NCI-H128 (cell line): ENCODE measurements at regions not wholly inside any gene's neighbourhood (a gene's known extent, or its start where the extent isn't known, plus 50 kb on each side); places are given as distances from the start of the nearest gene placed in this dataset.
"Not testable (repeated sequence)": the region's sequence is repeated elsewhere in the genome, so short reads cannot be mapped to it uniquely, and the experiment has no call there.

ENCODE experiments used
- DNase-seq: peaks from one replicate; lab custom pipeline; 2025; ENCODE audit not compliant: unreplicated experiment; lab: John Stamatoyannopoulos, UW

- no peak for DNase-seq
Observed at GRCh38 chr5:107011605-107012004, 659.1 kb downstream of the EFNA5 start.

DNA sequence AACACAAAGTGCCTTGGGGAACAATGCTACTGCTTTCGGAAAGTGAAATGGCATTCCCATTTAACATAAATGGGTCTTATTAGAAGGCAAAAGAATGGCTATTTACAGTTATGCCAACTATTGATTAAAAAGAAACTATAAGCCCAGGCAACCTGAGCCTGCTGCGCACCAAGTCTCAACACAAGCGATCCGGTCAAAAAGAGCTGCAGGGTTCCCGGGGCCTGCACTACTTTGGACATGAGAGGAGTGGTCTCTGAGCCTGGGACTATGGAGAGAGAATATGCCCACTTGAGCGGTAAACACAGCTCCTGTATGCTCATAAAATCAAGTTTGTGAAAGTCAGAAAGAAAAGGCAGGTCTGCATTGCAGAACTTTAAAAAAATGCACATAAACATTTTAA lies 660.7 kb downstream of the EFNA5 start:
- no peak for DNase-seq

GRCh38 chr5:107005653-107006052 lies 665.1 kb downstream of the EFNA5 start:
- DNase-seq: no peak

- no peak for DNase-seq
Observed at GRCh38 chr5:107005161-107005560, 665.6 kb downstream of the EFNA5 start.

DNA sequence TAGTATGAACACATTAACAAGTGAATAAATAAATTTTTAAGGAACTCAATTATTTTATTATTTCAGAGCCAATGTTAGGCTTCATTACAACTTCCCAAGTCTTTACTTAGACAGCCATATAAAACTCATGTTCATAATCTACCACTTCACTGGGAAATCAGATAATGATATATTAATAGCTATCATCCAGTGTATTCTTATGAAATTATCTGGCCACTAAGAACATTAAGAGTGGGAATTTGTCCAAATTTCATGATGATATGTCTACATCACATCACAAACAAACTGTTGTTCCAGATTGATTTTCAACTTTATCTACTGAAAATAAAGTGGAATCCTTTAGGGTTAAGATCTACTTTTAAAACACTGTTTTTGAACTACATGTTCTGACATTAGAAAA lies 668.6 kb downstream of the EFNA5 start:
- DNase-seq: no peak

GRCh38 chr5:106999506-106999905 lies 671.2 kb downstream of the EFNA5 start:
- not testable (repeated sequence) for DNase-seq

- DNase-seq: no peak
Observed at GRCh38 chr5:106986006-106986405, 684.7 kb downstream of the EFNA5 start.

- no peak for DNase-seq
Observed at GRCh38 chr5:106985174-106985573, 685.6 kb downstream of the EFNA5 start.

DNA sequence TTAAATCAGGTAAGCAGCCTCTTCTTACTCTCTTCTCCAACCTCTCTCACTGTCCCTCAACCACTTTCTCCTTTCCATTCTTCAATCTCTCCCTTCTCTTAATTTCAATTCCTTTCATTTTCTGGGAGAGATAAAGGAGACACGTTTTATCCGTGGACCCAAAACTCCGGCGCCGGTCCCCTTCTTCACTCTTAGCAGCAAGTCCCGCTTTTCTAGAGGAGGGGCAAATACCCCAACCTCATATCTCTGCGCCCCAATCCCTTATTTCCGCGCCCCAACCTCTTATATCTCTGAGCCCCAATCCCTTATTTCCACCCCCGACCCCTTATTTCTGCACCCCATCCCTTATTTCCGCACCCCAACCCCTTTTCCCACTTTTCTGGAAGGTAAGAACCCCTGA lies 691.6 kb downstream of the EFNA5 start:
- not testable (repeated sequence) for DNase-seq

DNA sequence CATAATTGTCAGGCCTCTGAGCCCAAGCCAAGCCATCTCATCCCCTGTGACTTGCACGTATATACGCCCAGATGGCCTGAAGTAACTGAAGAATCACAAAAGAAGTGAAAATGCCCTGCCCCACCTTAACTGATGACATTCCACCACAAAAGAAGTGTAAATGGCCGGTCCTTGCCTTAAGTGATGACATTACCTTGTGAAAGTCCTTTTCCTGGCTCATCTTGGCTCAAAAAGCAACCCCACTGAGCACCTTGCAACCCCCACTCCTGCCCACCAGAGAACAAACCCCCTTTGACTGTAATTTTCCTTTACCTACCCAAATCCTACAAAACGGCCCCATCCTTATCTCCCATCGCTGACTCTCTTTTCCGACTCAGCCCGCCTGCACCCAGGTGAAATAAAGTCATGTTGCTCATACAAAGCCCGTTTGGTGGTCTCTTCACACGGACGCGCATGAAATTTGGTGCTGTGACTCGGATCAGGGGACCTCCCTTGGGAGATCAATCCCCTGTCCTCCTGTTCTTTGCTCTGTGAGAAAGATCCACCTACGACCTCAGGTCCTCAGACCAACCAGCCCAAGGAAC lies 692.1 kb downstream of the EFNA5 start:
- not testable (repeated sequence) for DNase-seq

GRCh38 chr5:106976363-106976762 lies 694.4 kb downstream of the EFNA5 start:
- no peak for DNase-seq

DNA sequence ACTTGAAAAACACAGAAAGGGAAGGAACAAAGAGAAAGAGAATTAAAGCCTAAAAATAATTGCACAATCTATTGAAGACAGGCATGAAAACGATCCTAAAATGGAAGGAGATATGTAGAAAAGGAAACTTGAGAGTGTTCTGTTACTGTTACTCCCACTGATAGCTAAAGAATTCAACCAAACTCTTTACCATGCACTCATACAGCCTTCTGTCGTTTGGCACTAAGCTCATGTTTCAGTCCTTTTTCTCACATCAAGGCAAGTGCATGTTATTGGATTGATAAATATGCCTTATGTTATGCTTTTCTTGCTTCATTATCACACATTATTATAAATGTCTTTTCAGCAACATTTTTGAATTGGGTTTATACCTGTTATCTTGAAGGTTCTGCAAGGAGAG lies 696.5 kb downstream of the EFNA5 start:
- DNase-seq: no peak

DNA sequence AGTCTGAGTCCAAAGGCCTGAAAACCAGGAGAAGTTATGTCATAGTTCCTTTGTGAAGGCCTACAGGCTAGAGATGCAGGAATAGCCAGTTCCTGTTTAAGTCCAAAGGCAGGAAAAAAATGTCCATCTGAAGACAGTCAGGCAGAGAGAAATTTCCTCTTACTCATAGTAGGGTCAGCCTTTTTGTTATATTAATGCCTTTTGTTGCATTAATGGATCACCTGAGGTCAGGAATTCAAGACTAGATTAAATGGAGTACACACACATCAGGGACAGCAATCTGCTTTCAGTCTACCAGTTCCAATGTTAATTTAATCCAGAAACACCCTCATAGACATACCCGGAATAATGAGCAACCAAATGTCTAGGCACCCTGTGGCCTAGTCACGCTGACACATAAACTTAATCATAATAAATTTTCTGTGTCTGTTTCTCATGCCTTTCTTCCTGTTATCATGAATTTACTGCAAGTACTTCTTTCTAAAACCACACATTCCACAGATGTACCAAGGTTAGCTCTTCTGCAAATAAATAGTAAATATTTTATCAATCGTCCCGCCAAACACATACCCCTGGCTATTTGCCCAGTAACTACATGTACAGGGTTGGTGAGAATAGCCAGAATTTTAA lies 703.9 kb downstream of the EFNA5 start:
- no peak for DNase-seq

- no peak for DNase-seq
Observed at GRCh38 chr5:106964132-106964531, 706.6 kb downstream of the EFNA5 start.

DNA sequence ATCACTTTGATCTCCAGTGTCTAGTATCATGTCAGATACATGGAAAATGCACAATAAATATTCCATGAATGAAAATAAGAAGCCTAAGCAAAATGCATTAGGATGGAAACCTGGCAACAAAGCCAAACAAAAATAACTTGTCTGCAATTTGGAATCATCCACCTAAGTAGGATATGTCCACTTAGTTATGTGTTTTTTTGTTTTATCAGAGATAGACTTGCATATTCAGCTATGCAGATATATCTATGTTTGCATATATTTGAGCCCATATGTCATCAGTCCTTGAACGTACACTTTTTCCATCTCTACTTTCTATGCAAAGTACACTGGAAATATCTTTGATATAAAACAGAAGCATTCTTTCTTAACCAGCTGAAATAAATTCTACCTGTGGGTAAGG lies 707.1 kb downstream of the EFNA5 start:
- DNase-seq: no peak

DNA sequence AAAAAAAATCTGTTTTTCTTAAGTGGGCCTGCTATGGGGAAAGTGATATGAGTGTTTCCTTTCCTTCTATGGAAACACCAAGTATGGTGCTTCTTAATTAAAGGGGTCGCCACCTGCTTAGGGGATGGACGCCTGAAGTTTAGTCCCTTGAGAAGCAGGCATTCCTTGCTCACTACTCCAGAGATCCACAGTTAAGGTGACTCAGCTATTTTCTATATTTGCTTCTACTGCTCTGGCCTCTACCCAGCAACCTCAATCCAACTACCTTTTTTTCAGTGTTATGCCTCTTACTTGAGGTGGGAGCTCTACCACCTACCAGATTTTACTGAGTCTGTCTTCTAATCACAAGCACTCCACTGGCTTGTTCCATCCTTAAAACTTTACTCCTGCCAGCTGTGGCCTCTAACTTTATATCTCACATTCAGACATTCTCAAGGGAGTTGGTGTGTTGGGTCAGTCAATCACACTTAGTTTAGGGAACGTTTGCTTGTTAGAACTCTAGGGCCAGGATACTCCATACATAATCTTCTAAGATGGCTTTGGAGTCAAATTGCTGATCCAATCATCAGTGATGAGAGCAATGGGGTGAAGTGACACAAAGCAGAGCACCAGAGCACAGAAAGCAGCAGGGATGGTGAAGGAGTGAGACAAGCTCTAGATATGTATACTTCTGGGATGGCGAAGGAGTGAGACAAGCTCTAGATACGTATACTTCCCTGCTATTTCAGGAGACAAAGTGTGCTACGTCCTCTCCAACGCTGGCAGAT lies 708.1 kb downstream of the EFNA5 start:
- DNase-seq: no peak

GRCh38 chr5:106959387-106959786 lies 711.4 kb downstream of the EFNA5 start:
- no peak for DNase-seq

DNA sequence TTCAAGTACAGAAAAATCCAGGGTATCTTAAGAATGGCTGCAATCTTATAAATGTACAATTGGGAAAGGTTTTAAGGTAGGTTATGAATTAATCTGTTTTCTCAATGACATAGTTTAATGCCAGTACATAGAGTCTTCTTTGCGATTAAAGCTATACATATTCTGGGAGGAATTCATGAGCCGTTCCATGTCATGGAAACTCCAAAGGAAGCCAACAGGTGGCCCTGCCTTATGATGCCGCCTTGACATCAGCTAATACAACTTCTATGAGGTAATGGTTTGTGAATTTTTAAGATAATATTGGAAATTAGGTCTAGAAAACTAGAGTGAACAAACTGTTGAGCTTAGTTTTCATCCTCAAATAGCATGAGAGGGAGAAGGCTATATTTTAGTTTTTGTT lies 713.4 kb downstream of the EFNA5 start:
- no peak for DNase-seq

DNA sequence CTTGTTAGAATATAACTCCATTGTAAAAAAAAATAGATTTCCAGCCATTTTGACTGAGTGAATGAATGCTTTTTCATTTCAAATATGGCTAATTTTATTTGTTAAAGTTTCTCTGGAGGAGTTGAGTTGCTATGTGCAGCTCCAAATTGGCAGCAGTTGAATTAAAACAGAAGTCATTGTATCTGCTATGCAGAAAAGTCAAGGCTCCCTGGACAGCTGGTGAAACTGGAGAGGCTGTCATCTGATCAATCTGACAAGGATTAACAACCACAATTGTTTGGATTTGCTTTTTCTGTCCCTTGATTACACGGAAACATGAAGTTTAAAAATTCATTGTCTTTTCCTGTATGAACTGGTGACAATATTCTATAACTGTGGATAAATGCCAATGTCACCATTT lies 713.9 kb downstream of the EFNA5 start:
- no peak for DNase-seq

- no peak for DNase-seq
Observed at GRCh38 chr5:106956187-106956586, 714.5 kb downstream of the EFNA5 start.

DNA sequence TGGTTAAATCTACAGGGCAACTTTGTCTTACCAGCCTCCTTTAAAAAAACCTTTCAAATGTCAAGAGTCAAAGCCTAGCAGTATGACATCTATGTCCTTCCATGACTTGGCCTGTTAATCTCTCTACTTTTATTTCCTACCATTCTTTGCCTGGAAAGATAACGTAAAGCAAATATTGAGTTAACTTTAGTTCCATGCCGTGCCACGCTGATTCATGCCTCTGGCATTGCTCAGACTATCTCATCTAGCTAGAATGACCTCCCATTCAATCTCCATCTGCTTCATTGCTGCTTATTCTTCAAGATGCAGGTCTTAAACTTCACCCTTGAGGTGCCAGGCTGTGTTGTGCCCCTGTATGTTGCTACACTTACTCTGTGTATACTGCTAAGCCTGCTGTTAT lies 729.8 kb downstream of the EFNA5 start:
- DNase-seq: no peak

DNA sequence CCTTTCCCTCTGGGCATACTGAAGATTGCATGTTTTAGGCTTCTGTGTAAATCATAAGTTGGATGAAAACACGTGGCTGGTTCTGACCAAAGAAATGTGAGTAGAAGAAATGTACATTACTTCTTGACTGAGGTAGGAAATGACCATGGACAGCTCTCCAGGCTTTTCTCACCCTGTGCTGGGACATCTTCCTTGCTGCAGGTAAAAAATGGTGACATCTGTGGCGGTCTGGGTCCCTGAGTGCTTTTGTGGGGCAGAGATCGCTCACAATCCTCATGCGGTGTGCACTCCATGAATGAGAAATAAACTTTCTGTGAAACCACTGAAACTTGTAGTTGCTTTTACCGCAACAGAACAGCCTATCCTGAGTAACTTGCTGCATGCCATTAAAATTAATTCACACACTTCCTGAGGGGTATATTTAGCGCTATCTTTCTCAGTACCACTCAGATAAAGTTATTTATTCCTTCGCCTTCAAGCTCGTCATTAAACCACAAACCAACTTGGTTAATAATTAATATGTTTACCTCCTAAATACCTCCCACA lies 730.4 kb downstream of the EFNA5 start:
- DNase-seq: no peak
